Neural crest cell (in vitro differentiated cells): ENCODE measurements at regions not wholly inside any gene's neighbourhood (a gene's known extent, or its start where the extent isn't known, plus 50 kb on each side); places are given as distances from the start of the nearest gene placed in this dataset.

ENCODE experiments used
- DNase-seq: peaks from one replicate; pipeline ENCODE4 v3.0.0; 2021; ENCODE audit warnings: low read depth, mixed read lengths, low spot score
- H3K27ac Mint-ChIP-seq: one replicate; pipeline ENCODE4 v1.8.0; 2021; ENCODE audit warnings: mild to moderate bottlenecking, mixed read lengths; ENCODE audit not compliant: unreplicated experiment
- H3K27me3 Mint-ChIP-seq: 2 replicates; pipeline ENCODE4 v1.8.0; 2021; ENCODE audit warnings: low read depth, mild to moderate bottlenecking, mixed read lengths
- H3K36me3 Mint-ChIP-seq: 2 replicates; pipeline ENCODE4 v1.8.0; 2021; ENCODE audit warnings: low read depth, mild to moderate bottlenecking, mixed read lengths
- H3K4me1 Mint-ChIP-seq: 2 replicates; pipeline ENCODE4 v1.8.0; 2021; ENCODE audit warnings: mixed read lengths
- H3K4me3 Mint-ChIP-seq: one replicate; pipeline ENCODE4 v1.8.0; 2021; ENCODE audit warnings: mild to moderate bottlenecking, mixed read lengths
- H3K9me3 Mint-ChIP-seq: 2 replicates; pipeline ENCODE4 v1.8.0; 2021; ENCODE audit warnings: mixed read lengths
- TF ChIP-seq, protein P1 (sequence below): fragments of 200-600 bp; sonication (generic); conservative IDR thresholded peaks from 2 replicates; pipeline ENCODE4 v1.5.0; 2021; ENCODE audit warnings: antibody characterized with exemption, mild to moderate bottlenecking

- TF ChIP-seq, protein P1, sequence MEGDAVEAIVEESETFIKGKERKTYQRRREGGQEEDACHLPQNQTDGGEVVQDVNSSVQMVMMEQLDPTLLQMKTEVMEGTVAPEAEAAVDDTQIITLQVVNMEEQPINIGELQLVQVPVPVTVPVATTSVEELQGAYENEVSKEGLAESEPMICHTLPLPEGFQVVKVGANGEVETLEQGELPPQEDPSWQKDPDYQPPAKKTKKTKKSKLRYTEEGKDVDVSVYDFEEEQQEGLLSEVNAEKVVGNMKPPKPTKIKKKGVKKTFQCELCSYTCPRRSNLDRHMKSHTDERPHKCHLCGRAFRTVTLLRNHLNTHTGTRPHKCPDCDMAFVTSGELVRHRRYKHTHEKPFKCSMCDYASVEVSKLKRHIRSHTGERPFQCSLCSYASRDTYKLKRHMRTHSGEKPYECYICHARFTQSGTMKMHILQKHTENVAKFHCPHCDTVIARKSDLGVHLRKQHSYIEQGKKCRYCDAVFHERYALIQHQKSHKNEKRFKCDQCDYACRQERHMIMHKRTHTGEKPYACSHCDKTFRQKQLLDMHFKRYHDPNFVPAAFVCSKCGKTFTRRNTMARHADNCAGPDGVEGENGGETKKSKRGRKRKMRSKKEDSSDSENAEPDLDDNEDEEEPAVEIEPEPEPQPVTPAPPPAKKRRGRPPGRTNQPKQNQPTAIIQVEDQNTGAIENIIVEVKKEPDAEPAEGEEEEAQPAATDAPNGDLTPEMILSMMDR = no peak
- no peaks in the 10 kb centered on the region for H3K4me1 Mint-ChIP-seq
- no peaks in the 10 kb centered on the region for H3K27me3 Mint-ChIP-seq
- no peaks in the 10 kb centered on the region for H3K9me3 Mint-ChIP-seq
- DNase-seq = no peak
- no peaks in the 10 kb centered on the region for H3K36me3 Mint-ChIP-seq
- no peak overlapping the region for H3K4me3 Mint-ChIP-seq
- no peak overlapping the region for H3K27ac Mint-ChIP-seq
Observed at GRCh38 chr13:65301506-65301905, 1928.6 kb downstream of the PCDH9 start.

DNA sequence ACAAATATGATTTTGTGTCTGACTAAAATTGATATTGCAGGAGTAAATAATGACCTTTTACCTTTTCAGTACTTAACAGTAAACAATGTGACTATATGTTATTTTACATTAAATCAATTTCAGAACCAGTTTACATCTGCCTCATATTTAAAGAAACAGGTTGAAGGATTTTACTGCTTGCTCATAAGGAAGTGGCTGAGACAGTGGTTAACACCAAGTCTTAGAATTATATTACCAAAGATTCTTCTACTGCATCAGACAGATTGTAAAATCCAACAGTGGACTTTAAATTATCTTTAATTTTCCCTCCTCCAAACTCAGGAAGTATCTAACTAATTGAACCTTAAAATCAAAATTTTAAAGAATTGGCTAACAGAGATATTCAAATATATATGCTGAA lies 1929.9 kb downstream of the PCDH9 start:
- Mint-ChIP-seq H3K9me3 (no peaks in the 10 kb centered on the region), H3K36me3 (no peaks in the 10 kb centered on the region), H3K27me3 (no peaks in the 10 kb centered on the region), H3K4me3 (no peak overlapping the region), H3K27ac (no peak overlapping the region), H3K4me1 (no peaks in the 10 kb centered on the region)
- TF ChIP-seq, protein P1 = no peak
- DNase-seq = no peak

GRCh38 chr13:65293530-65294198 lies 1936.5 kb downstream of the PCDH9 start:
- no peak for DNase-seq
- no peaks in the 10 kb centered on the region for H3K36me3 Mint-ChIP-seq
- no peaks in the 10 kb centered on the region for H3K9me3 Mint-ChIP-seq
- TF ChIP-seq, protein P1 = no peak
- no peaks in the 10 kb centered on the region for H3K27me3 Mint-ChIP-seq
- H3K27ac Mint-ChIP-seq = no peak overlapping the region
- H3K4me1 Mint-ChIP-seq = no peaks in the 10 kb centered on the region
- no peak overlapping the region for H3K4me3 Mint-ChIP-seq

DNA sequence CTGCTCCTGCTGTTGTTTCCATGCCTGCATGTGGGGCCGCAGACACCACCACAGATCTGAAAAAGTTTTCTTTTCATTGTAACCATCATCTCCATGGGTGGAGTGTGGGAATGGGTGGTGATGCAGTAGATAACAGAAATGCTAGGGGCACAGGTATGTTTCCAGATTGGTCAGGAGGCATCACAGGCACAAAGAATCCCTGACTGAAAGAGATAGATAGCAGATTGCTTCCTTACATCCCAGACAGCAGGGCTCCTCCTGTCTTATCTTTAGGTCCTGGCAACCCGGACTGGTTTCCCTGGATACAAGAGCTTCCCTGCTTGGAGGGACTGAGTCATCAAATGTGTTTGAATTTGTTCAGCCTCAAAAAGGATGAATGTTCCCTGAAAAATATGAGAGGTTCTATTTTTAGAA lies 1937.6 kb downstream of the PCDH9 start:
- no peak for DNase-seq
- H3K4me3 Mint-ChIP-seq = no peak overlapping the region
- no peaks in the 10 kb centered on the region for H3K27me3 Mint-ChIP-seq
- no peaks in the 10 kb centered on the region for H3K4me1 Mint-ChIP-seq
- TF ChIP-seq, protein P1 = no peak
- no peaks in the 10 kb centered on the region for H3K36me3 Mint-ChIP-seq
- no peak overlapping the region for H3K27ac Mint-ChIP-seq
- H3K9me3 Mint-ChIP-seq = no peaks in the 10 kb centered on the region

DNA sequence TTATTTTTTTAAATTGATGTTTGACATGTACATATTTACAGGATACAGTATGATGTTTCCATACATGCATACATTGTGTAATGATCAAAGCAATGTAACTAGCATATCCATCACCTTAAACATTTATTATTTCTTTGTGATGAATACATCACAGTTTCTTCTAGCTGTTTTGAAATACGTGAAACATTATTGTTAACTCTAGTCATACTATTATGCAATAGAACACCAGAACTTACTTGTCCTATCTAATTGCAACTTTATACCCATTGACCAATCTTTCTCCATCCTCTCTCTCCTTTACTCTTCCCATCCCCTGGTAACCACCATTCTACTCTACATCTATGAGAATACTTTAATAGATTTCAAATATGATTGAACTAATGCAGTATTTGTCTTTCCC lies 1942.7 kb downstream of the PCDH9 start:
- Mint-ChIP-seq H3K9me3 (peaks cover 3% of the 10 kb centered on the region), H3K4me1 (no peaks in the 10 kb centered on the region), H3K27ac (no peak overlapping the region), H3K27me3 (no peaks in the 10 kb centered on the region), H3K36me3 (no peaks in the 10 kb centered on the region), H3K4me3 (no peak overlapping the region)
- TF ChIP-seq, protein P1 = no peak
- DNase-seq = no peak
